Upper lobe of left lung (tissue), 6 donors: ENCODE measurements at regions not wholly inside any gene's neighbourhood (a gene's known extent, or its start where the extent isn't known, plus 50 kb on each side); places are given as distances from the start of the nearest gene placed in this dataset.

Source experiments
- ATAC-seq, 2 donors: fragments of 200-7000 bp; cut with Tn5 transposase; one replicate each; pipeline ENCODE4 v1.9.1; 2022; ENCODE audit warnings: mild to moderate bottlenecking in 2 of 2, moderate library complexity in 2 of 2; ENCODE audit not compliant: low FRiP score in 2 of 2
- DNase-seq, 2 donors: peaks; one replicate each; pipeline ENCODE4 v3.0.0-alpha.2; 2019 to 2020
- H3K27ac ChIP-seq, 4 donors: fragments of 200-600 bp; sonication (generic); one replicate each; pipeline ENCODE4 v1.5.1; 2016 to 2019
- H3K27me3 ChIP-seq, 4 donors: fragments of 200-600 bp; sonication (generic); one replicate each; pipeline ENCODE4 v1.5.1; 2017 to 2019
- H3K36me3 ChIP-seq, 4 donors: fragments of 200-600 bp; sonication (generic); one replicate each; pipeline ENCODE4 v1.5.1; 2016 to 2019
- H3K4me1 ChIP-seq, 4 donors: fragments of 200-600 bp; sonication (generic); one replicate each; pipeline ENCODE4 v1.5.1; 2018 to 2019
- H3K4me3 ChIP-seq, 4 donors: fragments of 200-600 bp; sonication (generic); one replicate each; pipeline ENCODE4 v1.5.1; 2017 to 2019; ENCODE audit warnings: mild to moderate bottlenecking in 2 of 4, moderate library complexity in 1 of 4
- H3K9me3 ChIP-seq, 4 donors: fragments of 200-600 bp; sonication (generic); one replicate each; pipeline ENCODE4 v1.5.1; 2018 to 2019
- EP300 ChIP-seq, 4 donors: sonication (generic); formaldehyde crosslinking; IDR thresholded peaks; one replicate each; pipeline ENCODE4 v1.5.1; 2017; ENCODE audit warnings: antibody characterized with exemption in 4 of 4, control low read depth in 2 of 4
- POLR2A ChIP-seq, 4 donors: fragments of 450-650 bp; IDR thresholded peaks; one replicate each; pipeline ENCODE4 v1.5.1; 2016 to 2017; ENCODE audit warnings: antibody characterized with exemption in 4 of 4, mild to moderate bottlenecking in 2 of 4
- POLR2AphosphoS5 ChIP-seq, 2 donors: sonication (generic); formaldehyde crosslinking; IDR thresholded peaks; one replicate each; pipeline ENCODE4 v1.5.1; 2017; ENCODE audit warnings: antibody characterized with exemption in 2 of 2
- WGBS, 2 donors: methylation state at CpG; one replicate each; pipeline ENCODE4 v1.1.5; 2017 to 2018; 5-methylcytosine and 5-hydroxymethylcytosine counted together
- TF ChIP-seq, protein P1 (sequence below), 6 experiments: fragments of 450-650 bp in 4 of 6; fragments of 200-600 bp in 2 of 6; sonication (generic) in 2 of 6; IDR thresholded peaks; one replicate each; pipeline ENCODE4 v1.5.1; 2016 to 2019; ENCODE audit warnings: antibody characterized with exemption in 6 of 6
- donor health status: DM: no; HTN: no; CAD: no; lungs with moderate emphysema.
- donor health status: DM: no; HTN: yes; CAD: no; lungs with severe emphysema.

DNA sequence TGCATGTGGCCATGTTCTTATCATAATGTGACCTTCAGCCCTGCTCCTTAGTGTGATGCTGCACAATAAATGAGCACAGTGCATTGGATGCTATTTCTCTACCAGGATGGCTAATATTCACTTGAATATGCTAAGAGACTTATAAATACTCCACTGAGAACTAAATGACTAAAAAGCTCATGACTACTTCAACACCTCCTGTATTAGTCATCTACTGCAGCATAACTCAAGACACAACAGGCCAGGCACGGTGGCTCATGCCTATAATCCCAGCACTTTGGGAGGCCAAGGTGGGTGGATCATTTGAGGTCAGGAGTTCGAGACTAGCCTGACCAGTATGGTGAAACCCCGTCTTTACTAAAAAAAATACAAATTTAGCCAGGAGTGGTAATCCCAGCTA, 213.4 kb downstream of the RND3 start:
- Histone ChIP-seq H3K27me3 (no peaks in the 10 kb centered on the region), H3K4me3 (no peak overlapping the region), H3K27ac (no peak overlapping the region), H3K4me1 (no peaks in the 10 kb centered on the region), H3K9me3 (peaks cover 0 to 13% (median 11%) of the 10 kb centered on the region in 4 donors), H3K36me3 (no peaks in the 10 kb centered on the region)
- WGBS, 2 donors, result 51 to 63% methylated on average over 3 of the region's 3 CpGs
- DNase-seq, result no peak
- ATAC-seq, result no peak
- TF ChIP-seq POLR2AphosphoS5 (IDR thresholded peaks at IDR 0.05) (no peak), EP300 (IDR thresholded peaks at IDR 0.05) (no peak), POLR2A (IDR thresholded peaks at IDR 0.05) (no peak)
- TF ChIP-seq, protein P1, sequence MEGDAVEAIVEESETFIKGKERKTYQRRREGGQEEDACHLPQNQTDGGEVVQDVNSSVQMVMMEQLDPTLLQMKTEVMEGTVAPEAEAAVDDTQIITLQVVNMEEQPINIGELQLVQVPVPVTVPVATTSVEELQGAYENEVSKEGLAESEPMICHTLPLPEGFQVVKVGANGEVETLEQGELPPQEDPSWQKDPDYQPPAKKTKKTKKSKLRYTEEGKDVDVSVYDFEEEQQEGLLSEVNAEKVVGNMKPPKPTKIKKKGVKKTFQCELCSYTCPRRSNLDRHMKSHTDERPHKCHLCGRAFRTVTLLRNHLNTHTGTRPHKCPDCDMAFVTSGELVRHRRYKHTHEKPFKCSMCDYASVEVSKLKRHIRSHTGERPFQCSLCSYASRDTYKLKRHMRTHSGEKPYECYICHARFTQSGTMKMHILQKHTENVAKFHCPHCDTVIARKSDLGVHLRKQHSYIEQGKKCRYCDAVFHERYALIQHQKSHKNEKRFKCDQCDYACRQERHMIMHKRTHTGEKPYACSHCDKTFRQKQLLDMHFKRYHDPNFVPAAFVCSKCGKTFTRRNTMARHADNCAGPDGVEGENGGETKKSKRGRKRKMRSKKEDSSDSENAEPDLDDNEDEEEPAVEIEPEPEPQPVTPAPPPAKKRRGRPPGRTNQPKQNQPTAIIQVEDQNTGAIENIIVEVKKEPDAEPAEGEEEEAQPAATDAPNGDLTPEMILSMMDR (IDR thresholded peaks at IDR 0.05), result no peak

DNA sequence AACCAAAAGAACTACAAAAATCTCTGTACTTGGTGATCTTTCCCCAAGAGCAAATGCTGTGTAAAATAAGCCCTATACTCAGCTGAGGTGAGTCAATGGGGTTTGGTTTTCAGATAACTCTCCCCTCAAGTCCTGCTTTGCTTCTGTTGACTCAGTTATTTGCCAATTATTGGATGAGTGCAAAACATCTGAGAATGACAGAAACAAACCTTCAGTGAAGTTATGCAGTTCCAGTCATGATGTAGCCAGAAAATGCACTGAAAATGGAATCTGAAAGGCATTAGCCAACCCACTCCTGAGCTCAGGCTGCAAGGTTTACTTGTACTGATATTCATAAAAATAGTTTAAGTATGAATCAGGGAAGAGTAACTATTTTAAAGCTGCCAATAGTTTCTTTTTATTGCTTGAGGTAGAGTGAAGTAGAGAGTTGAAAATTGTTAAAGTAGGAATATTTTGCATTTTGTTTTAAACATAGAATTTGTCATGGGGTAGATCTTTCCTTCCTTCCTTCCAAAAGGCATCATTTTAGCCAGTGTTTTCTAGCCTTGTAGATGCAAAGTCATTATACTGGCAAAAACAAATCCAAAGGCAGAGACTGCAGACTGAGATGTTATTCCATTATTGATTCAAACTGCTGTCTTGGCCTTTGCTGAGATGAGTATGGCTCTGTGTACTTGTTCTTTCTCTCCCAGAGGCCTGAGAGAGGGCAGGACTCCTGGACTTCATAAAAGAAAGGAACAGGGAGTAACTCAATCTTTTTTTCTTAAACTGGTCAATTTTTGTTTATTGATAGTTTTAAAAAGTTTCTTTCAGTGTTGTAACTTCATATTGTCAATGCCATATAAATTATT, 215.3 kb downstream of the RND3 start:
- H3K4me3 ChIP-seq, result no peak overlapping the region
- H3K27ac ChIP-seq, result no peak overlapping the region
- ATAC-seq (peak in 1 of 2 donors; percentile 21), DNase-seq (no peak)
- H3K36me3 ChIP-seq, result no peaks in the 10 kb centered on the region
- H3K4me1 ChIP-seq, result no peaks in the 10 kb centered on the region
- H3K9me3 ChIP-seq, result peaks cover 0 to 12% (median 9%) of the 10 kb centered on the region in 4 donors
- TF ChIP-seq POLR2AphosphoS5 (IDR thresholded peaks at IDR 0.05) (no peak), EP300 (IDR thresholded peaks at IDR 0.05) (no peak), POLR2A (IDR thresholded peaks at IDR 0.05) (no peak)
- TF ChIP-seq, protein P1 (IDR thresholded peaks at IDR 0.05), result no peak
- H3K27me3 ChIP-seq, result no peaks in the 10 kb centered on the region

DNA sequence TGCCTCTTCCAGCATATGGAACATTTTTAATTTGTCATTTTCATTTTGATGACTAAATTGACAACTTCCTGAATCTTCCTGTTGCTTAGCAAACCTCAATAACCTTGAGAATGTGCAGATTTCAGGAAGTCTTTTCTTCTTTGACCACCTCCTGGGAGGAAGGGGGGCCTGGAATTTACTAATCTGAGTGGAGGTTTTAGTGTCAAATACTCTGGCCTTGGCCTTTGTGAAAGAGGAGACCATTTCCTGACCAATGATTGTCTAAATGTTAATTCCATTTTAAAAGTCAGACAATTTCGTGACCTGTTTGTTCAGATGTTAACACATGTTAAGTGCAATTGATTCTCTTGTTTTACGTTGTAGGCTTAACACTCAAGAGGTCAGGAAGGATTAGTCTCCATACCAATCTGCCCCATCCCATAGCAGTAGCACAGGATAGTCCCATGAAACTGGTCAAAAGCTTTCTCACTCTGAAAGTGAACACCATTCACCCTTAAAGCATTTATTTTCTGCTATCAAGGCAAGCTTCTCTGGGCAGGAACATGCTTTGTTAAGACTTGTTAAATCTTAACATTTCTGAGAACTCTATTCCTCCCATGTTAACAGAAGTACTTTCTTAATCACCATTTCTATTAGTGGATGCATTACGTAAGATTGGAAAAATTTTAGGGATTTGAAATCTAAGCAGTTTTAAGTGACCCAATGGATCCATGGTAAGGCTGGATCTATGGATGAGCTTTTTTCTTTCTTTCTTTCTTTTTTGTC, 219.6 kb downstream of the RND3 start:
- no peak overlapping the region for H3K27ac ChIP-seq
- no peak for DNase-seq
- H3K4me1 ChIP-seq, result no peaks in the 10 kb centered on the region
- H3K36me3 ChIP-seq, result no peaks in the 10 kb centered on the region
- no peak for TF ChIP-seq EP300 (IDR thresholded peaks at IDR 0.05)
- TF ChIP-seq POLR2A (IDR thresholded peaks at IDR 0.05), result no peak
- TF ChIP-seq, protein P1 (IDR thresholded peaks at IDR 0.05), result no peak
- TF ChIP-seq POLR2AphosphoS5 (IDR thresholded peaks at IDR 0.05), result no peak
- 63 to 65% methylated on average over 3 of the region's 3 CpGs for WGBS, 2 donors
- H3K4me3 ChIP-seq, result no peak overlapping the region
- no peak for ATAC-seq
- no peaks in the 10 kb centered on the region for H3K9me3 ChIP-seq
- no peaks in the 10 kb centered on the region for H3K27me3 ChIP-seq

DNA sequence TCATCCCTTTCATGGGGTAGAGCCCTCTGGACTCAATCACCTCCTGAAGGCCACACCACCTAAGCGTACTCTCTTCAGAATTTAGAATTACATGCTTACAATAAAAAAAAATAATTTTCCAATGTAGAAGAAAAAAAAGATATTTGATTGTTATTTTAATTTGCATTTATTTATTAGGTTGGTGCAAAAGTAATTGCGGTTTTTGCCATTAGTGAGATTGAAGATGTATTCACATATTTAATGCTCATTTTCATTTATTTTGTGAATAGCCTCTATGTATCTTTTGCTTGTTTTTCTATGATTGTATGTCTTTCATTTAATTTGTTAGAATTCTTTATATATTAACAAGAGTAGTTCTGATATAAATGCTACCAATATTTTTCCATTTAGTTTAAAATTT, 220.5 kb downstream of the RND3 start:
- DNase-seq, result no peak
- no peak for TF ChIP-seq POLR2AphosphoS5 (IDR thresholded peaks at IDR 0.05)
- no peak for TF ChIP-seq EP300 (IDR thresholded peaks at IDR 0.05)
- TF ChIP-seq, protein P1 (IDR thresholded peaks at IDR 0.05), result no peak
- no peak for TF ChIP-seq POLR2A (IDR thresholded peaks at IDR 0.05)
- Histone ChIP-seq H3K9me3 (no peaks in the 10 kb centered on the region), H3K4me1 (no peaks in the 10 kb centered on the region), H3K36me3 (no peaks in the 10 kb centered on the region), H3K4me3 (no peak overlapping the region), H3K27ac (no peak overlapping the region), H3K27me3 (no peaks in the 10 kb centered on the region)
- 91 to 95% methylated on average over 2 of the region's 2 CpGs for WGBS, 2 donors
- no peak for ATAC-seq
